Kidney (tissue), 13 donors: ENCODE measurements at regions not wholly inside any gene's neighbourhood (a gene's known extent, or its start where the extent isn't known, plus 50 kb on each side); places are given as distances from the start of the nearest gene placed in this dataset.

Experiments used
- DNase-seq, 5 donors: peaks; one replicate each; pipeline ENCODE4 v3.0.0-alpha.2; 2013 to 2020
- FAIRE-seq: peaks from 2 replicates; lab custom pipeline; 2012; peaks lifted over from hg19 to GRCh38; lab: Jason Lieb, UNC
- H3K27ac ChIP-seq, 2 donors: one replicate each; pipeline ENCODE4 v1.7.0; 2013; ENCODE audit warnings: low read depth in 2 of 2, low read length in 2 of 2, inconsistent platforms in 1 of 2
- H3K27me3 ChIP-seq: one replicate; pipeline ENCODE4 v1.7.1; 2013; ENCODE audit warnings: low read length, inconsistent platforms; ENCODE audit not compliant: control insufficient read depth, insufficient read depth
- H3K36me3 ChIP-seq, 3 donors: one replicate each; pipeline versions ENCODE4 v1.7.0 to v1.7.1; 2013; ENCODE audit warnings: low read length in 3 of 3, control low read depth in 1 of 3, inconsistent platforms in 1 of 3; ENCODE audit not compliant: insufficient read depth in 3 of 3, control insufficient read depth in 2 of 3
- H3K4me1 ChIP-seq, 3 donors: one replicate each; pipeline versions ENCODE4 v1.7.0 to v1.7.1; 2013; ENCODE audit warnings: low read length in 3 of 3, inconsistent platforms in 1 of 3, low read depth in 1 of 3; ENCODE audit not compliant: control insufficient read depth in 2 of 3, insufficient read depth in 2 of 3
- H3K4me3 ChIP-seq, 3 donors: one replicate each; pipeline versions ENCODE4 v1.7.0 to v1.8.1; 2013; ENCODE audit warnings: low read length in 3 of 3, control low read depth in 1 of 3, inconsistent platforms in 1 of 3
- H3K9ac ChIP-seq, 3 donors: one replicate each; pipeline versions ENCODE4 v1.7.0 to v1.7.1; 2013; ENCODE audit warnings: low read length in 3 of 3, control low read depth in 1 of 3, inconsistent platforms in 1 of 3
- H3K9me3 ChIP-seq, 3 donors: one replicate each; pipeline versions ENCODE4 v1.7.0 to v1.7.1; 2013; ENCODE audit warnings: low read length in 3 of 3, control low read depth in 1 of 3, inconsistent platforms in 1 of 3; ENCODE audit not compliant: control insufficient read depth in 2 of 3, insufficient read depth in 1 of 3
- CTCF ChIP-seq: IDR thresholded peaks from 3 replicates; pipeline ENCODE4 v1.5.1; 2012; ENCODE audit warnings: mild to moderate bottlenecking, moderate library complexity, borderline replicate concordance; ENCODE audit not compliant: insufficient read depth; ENCODE audit errors: extremely low read depth
- intact Hi-C: fragments of 100-400 bp; cut with DNase I; formaldehyde crosslinking; loops from one replicate; pipeline ENCODE4 v1.11.1; 2022
- donor health status: control.
- donor health status: control.
- donor health status: control.
- donor health status: control.
- donor health status: control.
- donor health status: DM: yes; HTN: yes; CAD: no.
- donor health status: Normal renal cell carcinoma (clear cell type).

DNA sequence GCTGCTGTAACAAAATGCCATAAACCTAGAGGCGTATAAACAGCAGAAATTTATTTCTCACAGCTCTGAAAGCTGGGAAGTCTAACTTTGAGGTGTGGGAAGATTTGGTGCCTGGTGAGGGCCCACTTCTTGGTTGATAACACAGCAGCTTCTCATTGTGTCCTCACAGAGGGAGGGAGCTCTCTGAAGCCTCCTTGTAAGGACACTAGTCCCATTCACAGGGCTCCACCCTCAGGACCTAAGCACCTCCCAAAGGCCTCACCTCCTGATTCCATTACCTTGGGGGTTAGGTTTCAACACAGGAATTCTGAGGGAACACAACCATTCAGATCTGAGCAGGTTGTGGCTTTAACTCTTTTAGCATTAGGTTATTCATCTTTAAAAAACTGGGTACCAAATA lies 380.3 kb upstream of the ATP10A start:
- DNase-seq (no peak), FAIRE-seq (no peak)
- no peaks in the 10 kb centered on the region for H3K36me3 ChIP-seq
- no peak overlapping the region for H3K4me3 ChIP-seq
- intact Hi-C loops, result no loop called here
- H3K27me3 ChIP-seq, result no peaks in the 10 kb centered on the region
- no peak overlapping the region for H3K27ac ChIP-seq
- H3K9me3 ChIP-seq, result no peaks in the 10 kb centered on the region
- no peak for TF ChIP-seq CTCF
- H3K4me1 ChIP-seq, result no peaks in the 10 kb centered on the region
- no peak overlapping the region for H3K9ac ChIP-seq

GRCh38 chr15:26242565-26243071 lies 379.5 kb upstream of the ATP10A start:
- Histone ChIP-seq H3K27ac (no peak overlapping the region), H3K27me3 (no peaks in the 10 kb centered on the region), H3K4me1 (no peaks in the 10 kb centered on the region), H3K9me3 (no peaks in the 10 kb centered on the region), H3K4me3 (no peak overlapping the region), H3K36me3 (no peaks in the 10 kb centered on the region), H3K9ac (no peak overlapping the region)
- DNase-seq (no peak), FAIRE-seq (no peak)
- intact Hi-C loops, result no loop called here
- no peak for TF ChIP-seq CTCF

DNA sequence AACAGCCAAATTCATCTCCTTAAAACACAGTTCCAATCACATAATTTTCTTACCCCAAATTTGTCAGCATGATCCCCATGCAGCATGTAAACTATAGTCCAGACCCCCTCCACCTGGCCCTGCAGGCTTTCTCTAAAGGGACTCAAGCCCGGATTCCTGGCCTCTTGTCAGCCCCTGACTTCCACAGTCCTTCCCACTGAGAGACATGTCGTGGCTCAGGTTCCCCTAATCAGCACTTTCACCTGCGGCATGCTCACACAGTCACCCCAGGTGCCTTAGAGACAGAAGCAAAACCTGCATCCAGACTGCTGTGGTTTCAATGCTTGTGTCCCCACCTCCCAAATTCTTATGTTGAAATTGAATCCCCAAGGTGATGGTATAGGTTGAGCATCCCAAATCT lies 372.7 kb upstream of the ATP10A start:
- H3K9me3 ChIP-seq, result no peaks in the 10 kb centered on the region
- H3K36me3 ChIP-seq, result no peaks in the 10 kb centered on the region
- no peaks in the 10 kb centered on the region for H3K27me3 ChIP-seq
- no peak for TF ChIP-seq CTCF
- intact Hi-C loops, result no loop called here
- DNase-seq (no peak), FAIRE-seq (no peak)
- H3K27ac ChIP-seq, result no peak overlapping the region
- no peak overlapping the region for H3K4me3 ChIP-seq
- no peak overlapping the region for H3K9ac ChIP-seq
- no peaks in the 10 kb centered on the region for H3K4me1 ChIP-seq
